HG03025 (cell line): ENCODE measurements at regions not wholly inside any gene's neighbourhood (a gene's known extent, or its start where the extent isn't known, plus 50 kb on each side); places are given as distances from the start of the nearest gene placed in this dataset.
"Not testable (repeated sequence)": the region's sequence is repeated elsewhere in the genome, so short reads cannot be mapped to it uniquely, and the experiment has no call there.

Experiments used
- ATAC-seq: cut with Tn5 transposase; IDR thresholded peaks from one replicate; pipeline ENCODE4 v1.9.1; 2021; ENCODE audit warnings: mild to moderate bottlenecking, moderate library complexity; ENCODE audit not compliant: unreplicated experiment, low FRiP score

GRCh38 chr3:109784852-109785631 lies 447.7 kb upstream of the DPPA4 start:
- ATAC-seq = no peak

DNA sequence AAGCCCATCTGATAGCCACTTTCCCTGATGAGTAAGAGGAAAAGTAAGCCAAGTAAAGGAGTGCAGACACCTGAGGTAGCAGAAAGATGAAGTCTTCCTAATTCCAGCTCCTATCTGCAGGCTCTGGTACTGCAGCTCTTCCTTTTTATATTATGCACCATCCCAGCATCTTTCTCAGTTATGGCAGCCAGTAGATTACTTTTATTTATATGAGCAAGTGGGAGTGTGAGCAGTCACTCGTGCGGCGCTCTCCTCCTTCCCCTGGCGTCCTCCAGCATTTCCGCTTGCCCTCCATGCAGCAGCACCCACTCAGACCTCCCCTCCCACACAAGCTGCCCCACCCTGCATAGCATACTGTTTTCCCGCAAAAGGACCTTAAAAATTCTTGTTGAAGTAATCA lies 465.9 kb upstream of the DPPA4 start:
- no peak for ATAC-seq

DNA sequence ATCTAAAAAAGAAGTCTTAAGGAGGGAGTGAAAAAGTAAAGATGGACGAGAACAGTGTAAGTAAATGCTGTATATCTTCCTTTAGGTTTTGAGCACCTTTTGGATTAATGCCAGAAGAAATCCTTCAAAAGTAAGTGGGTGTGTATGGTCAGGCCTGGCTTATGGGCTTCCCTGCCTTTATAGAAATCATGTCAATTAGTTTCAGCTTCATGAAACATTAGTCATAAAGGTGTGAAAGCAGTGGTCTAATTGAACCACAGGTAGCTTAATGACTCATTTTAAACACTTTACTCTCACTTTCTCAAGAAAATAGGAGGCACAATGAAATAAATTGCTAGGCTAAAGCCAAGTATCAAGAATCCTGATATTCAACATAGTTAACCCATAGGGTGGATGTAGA lies 467.4 kb upstream of the DPPA4 start:
- no peak for ATAC-seq

GRCh38 chr3:109806929-109807328 lies 469.6 kb upstream of the DPPA4 start:
- ATAC-seq = no peak

DNA sequence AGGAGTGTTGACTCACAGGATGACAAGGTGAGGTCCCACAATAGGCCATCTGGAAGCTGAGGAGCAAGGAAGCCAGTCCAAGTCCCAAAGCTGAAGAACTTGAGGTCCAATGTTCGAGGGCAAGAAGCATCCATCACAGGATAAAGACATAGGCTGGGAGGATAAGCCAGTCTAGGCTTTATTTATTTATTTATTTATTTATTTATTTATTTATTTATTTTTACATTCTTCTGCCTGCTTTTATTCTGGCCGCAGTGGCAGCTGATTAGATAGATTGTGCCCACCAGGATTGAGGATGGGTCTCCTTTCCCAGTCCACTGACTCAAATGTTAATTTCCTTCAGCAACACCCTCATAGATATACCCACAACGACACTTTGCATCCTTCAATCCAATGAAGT lies 472.2 kb upstream of the DPPA4 start:
- no peak for ATAC-seq

DNA sequence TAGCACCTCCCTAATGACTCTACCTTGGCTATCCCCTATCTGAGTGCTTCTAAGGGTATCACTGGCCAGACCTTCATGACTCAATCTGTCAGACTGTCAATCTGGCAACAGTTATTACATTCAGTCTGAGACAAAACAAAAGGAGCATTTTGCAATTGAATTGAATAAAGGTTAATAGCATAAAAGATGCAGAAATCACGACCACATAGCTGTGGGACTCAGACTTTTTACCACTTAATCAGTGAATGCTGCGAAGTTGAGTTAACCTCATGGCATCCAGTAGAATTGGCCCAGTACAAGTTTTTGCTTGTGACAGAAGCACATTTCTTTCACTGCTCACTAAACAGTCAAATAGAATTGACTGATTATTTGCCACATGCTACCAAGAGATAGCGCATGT lies 480.7 kb upstream of the DPPA4 start:
- ATAC-seq = no peak

DNA sequence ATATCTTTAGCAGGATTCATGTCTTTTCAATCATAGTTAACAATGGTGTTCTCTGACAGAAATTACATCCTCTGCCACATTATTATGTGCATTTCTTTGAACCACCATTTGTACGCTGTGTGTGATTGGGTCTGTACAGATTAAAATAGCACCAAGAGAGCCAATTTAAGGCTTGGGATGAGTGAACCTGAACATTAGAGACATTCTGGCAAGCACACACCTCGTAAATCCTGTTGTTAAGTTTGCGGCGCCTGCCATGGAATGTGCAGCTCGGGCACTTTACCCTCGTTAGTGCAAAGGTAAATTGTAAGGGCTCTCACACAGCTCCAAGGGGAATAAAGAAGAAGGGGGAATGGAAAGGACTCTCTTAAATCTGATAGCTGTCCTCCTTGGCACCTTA lies 482.4 kb upstream of the DPPA4 start:
- no peak for ATAC-seq

- ATAC-seq = no peak
These were observed 488.8 kb upstream of the DPPA4 start for GRCh38 chr3:109825971-109826810.

DNA sequence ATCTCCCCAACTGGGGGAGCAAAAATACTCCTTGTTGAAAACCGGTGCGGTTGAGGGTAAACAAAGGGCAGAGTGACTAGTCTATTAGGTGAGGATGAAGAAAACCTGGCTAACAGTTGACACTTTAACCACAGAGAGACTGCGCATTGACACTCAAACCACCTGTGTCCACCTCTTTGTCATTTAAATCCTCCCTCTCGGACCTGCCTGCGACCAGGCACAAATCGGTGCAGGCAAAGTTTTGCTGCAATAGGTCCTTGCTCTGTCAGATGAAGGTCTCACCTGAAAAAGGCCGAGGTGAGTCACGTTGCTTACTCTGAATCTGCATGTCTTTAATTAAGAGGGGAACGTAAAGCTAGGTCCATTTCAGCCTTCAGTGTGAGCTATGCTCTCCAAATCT lies 494.1 kb upstream of the DPPA4 start:
- ATAC-seq = no peak

DNA sequence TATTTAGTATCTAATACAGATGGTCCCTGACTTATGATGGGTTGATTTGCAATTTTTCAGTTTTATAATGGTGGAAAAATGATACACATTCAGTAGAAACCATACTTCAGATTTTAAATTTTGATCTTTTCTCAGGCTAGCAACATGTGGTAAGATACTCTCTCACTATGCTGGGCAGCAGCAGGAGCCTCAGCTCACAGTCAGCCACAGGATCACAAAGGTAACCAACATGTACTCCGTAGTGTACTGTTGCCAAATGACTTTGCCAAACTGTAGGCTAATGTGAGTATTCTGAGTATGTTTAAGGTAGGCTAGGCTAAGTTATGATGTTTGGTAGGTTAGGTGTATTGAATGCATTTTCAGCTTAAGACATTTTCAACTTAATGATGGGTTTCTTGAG lies 498.6 kb upstream of the DPPA4 start:
- no peak for ATAC-seq

DNA sequence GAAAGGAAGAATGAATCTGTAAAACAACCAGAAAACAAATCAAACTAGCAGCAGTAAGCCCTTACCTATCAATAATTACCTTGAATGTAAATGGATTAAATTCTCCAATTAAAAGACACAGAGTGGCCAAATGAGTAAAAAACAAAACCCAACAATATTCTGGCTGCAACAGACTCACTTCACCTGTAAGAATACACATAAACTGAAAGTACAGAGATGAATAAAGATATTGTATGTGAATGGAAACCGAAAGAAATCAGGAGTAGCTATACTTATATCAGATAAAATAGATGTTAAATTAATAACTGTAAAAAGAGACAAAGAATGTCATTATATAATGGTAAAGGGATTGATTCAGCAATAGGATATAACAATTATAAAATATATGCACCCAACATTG lies 514.5 kb upstream of the DPPA4 start:
- no peak for ATAC-seq

GRCh38 chr3:109852283-109852682 lies 514.9 kb upstream of the DPPA4 start:
- no peak for ATAC-seq

- no peak for ATAC-seq
These were observed 515.9 kb upstream of the DPPA4 start for GRCh38 chr3:109853077-109853731.

DNA sequence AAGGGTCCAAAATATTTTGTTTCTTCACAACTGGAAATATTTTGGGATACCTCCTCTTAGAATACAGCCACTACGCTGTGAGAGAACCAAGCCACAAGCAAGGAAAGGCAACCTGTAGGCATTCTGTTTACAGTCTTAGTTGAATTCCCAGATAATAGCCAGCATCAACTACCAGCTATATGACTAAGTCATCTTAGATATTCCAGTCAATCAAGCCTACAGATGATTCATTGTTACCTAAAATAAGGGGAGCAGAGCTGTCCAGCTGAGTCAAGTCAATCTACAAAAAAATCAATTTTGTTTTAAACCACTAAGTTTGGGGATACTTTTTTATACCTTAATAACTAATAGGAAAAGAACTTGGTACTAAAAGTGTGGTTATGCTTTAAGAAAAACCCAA lies 526.4 kb upstream of the DPPA4 start:
- ATAC-seq = no peak

DNA sequence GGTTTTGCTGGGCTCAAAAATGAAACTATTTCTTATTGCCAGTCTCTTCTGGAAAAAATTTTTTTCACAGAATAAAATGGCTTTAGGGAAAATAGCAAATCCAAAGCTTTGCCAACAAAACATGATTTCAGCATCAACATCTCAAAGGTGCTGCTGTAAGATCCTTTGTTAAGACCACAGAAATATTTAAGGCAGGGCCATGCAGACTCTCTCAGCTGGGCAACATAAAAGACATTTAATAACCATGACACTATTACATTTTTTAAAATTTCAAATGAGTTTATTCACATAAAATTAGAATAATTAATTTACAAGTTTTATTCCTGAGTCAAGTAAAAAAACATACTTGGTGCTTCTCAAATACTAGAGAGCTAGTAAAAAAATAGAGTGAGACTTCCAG lies 527.1 kb upstream of the DPPA4 start:
- ATAC-seq = no peak

DNA sequence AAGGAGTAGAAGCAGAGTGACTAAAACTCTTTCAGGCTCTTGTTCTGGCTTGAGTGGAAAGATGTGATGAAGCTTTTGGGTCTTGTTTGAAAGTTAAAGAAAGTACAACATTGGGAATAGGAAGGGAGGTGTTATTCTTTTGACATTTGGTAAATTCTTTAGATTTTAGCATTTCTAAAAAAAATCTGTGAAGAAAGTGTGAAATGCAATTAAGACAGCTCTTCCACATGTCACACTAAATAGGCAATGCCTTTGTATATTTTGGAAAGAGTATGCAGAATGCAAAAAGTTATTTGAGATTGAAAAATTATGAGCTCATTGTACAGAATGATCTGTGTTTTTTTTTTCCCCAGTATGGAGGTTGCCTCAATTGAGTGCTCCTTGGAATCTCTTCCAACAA lies 532.2 kb upstream of the DPPA4 start:
- ATAC-seq = no peak

DNA sequence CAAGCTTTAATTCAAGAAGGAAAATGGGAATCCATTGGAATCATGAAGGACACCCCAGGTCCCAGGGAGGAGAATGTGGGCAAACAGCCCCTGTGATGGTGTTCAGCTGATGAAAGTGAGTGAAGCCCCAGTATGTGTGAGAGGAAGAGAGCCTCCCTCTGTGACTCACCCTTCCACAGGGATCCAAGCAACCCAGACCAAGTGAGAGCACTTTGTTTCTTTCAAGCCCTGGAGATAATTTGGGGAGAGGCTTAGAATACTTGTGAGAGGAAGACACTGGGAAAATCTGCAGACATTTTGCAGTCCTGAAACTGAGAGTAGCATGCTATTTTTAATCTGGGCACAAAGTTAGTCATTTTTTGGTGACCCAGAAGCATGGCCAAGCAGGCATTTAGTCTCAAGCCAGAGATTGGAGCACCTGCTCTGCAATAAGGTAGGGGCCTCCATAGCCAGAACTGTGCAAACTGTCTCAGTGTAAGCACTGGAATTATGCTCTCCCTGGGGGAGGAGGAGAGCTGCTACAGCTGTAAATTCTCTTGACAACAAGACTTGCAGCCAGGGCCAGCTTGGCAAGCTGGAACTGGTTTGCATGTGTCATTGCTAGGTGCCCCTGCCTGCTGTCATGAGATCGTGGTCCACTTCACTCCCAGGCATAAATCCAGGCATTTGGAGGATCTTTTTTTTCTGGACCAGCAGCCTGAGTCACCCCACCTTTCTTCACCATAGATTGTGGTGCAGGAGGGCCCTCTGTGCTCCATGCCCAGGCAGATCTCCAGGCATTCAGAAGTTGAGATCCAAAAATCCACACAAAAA lies 537.8 kb upstream of the DPPA4 start:
- ATAC-seq = no peak

GRCh38 chr3:109877616-109878015 lies 540.3 kb upstream of the DPPA4 start:
- ATAC-seq = not testable (repeated sequence)

GRCh38 chr3:109882144-109882543 lies 544.8 kb upstream of the DPPA4 start:
- ATAC-seq = no peak

DNA sequence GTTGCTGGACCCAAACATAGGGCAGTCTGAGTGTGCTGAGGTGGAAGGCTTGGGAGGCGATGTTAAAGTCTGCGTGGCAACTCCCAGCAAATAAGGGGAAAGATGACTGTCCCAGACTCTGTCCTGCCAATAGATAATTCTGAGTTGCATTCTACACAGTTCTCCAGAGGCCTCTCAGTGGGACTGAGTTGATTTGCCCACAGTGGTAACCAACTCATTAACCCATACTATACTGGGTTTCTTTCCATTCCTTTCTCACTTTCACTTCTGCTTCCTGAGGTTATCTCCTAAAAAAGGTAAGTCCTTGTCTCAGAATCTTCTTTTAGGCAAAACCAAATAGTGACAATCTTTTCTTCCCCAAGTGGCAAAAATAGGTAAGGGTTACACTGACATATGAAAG lies 549.9 kb upstream of the DPPA4 start:
- no peak for ATAC-seq

- no peak for ATAC-seq
These were observed 550.7 kb upstream of the DPPA4 start for GRCh38 chr3:109888026-109888425.
